Astrocyte of the hippocampus (primary cell): ENCODE measurements at regions not wholly inside any gene's neighbourhood (a gene's known extent, or its start where the extent isn't known, plus 50 kb on each side); places are given as distances from the start of the nearest gene placed in this dataset.

Experiments
- DNase-seq: peaks from one replicate; pipeline ENCODE4 v3.0.0; 2011; ENCODE audit warnings: low read depth, low spot score

GRCh38 chr2:120498121-120498520 is 152.2 kb downstream of the INHBB start:
- no peak for DNase-seq

- DNase-seq = no peak
Observed at GRCh38 chr2:120498576-120499394, 152.8 kb downstream of the INHBB start.

- DNase-seq = no peak
Observed at GRCh38 chr2:120499784-120500495, 154.0 kb downstream of the INHBB start.

GRCh38 chr2:120501591-120501990 is 155.7 kb downstream of the INHBB start:
- DNase-seq = no peak

GRCh38 chr2:120502357-120502756 is 156.4 kb downstream of the INHBB start:
- DNase-seq = no peak

GRCh38 chr2:120502761-120503160 is 156.8 kb downstream of the INHBB start:
- DNase-seq = no peak

- no peak for DNase-seq
Observed at GRCh38 chr2:120503206-120503792, 157.4 kb downstream of the INHBB start.

GRCh38 chr2:120503793-120504571 is 158.0 kb downstream of the INHBB start:
- peak; percentile 57 for DNase-seq

GRCh38 chr2:120504936-120505705 is 159.2 kb downstream of the INHBB start:
- DNase-seq = no peak

- DNase-seq = peak; percentile 54
Observed at GRCh38 chr2:120508567-120509041, 162.7 kb downstream of the INHBB start.

- DNase-seq = no peak
Observed at GRCh38 chr2:120509213-120509815, 163.4 kb downstream of the INHBB start.

- peak; percentile 81 for DNase-seq
Observed at GRCh38 chr2:120509991-120510735, 164.2 kb downstream of the INHBB start.

- no peak for DNase-seq
Observed at GRCh38 chr2:120510751-120511395, 164.9 kb downstream of the INHBB start.

- peak; percentile 45 for DNase-seq
Observed at GRCh38 chr2:120511536-120511935, 165.6 kb downstream of the INHBB start.

GRCh38 chr2:120511947-120512710 is 166.2 kb downstream of the INHBB start:
- DNase-seq = peak; percentile 21

- DNase-seq = no peak
Observed at GRCh38 chr2:120513776-120514357, 167.9 kb downstream of the INHBB start.

- no peak for DNase-seq
Observed at GRCh38 chr2:120514521-120514920, 168.6 kb downstream of the INHBB start.
